ENCODE measurements at regions not wholly inside any gene's neighbourhood (a gene's known extent, or its start where the extent isn't known, plus 50 kb on each side); places are given as distances from the start of the nearest gene placed in this dataset.

DNA sequence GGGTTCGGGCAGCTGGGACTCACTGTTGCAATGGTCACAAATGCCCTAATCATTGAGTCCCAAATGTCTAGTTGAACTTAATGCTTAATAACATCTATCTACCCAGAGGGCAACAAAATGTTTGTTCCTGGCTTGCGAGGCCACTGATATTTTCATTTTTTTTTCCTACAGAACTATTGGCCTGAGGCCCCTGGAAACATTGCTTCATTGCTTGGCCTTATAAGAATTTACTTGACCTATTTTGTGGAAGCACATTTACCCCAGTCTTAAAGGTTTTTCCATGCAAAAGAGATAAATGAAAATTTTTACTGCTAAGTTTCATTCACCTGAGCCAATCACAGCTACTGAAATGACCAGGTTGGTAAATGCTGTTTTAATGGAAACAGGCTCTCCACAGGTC is 133.1 kb upstream of the RIPOR2 start:
- Histone ChIP-seq H4K20me1 (ENCODE audit: control insufficient read depth, insufficient read depth, low read depth, low read length) (no peaks in the 10 kb centered on the region), H3K4me1 (ENCODE audit: control insufficient read depth, low read length) (peaks cover 3% of the 10 kb centered on the region), H3K4me3 (ENCODE audit: low read length) (no peak overlapping the region), H3K27me3 (ENCODE audit: control insufficient read depth, low read length) (no peaks in the 10 kb centered on the region), H3K9me3 (ENCODE audit: control insufficient read depth, insufficient read depth, low read length) (peaks cover 7% of the 10 kb centered on the region; the same call in 1 of the 2 replicates), H3F3A (ENCODE audit: control insufficient read depth, insufficient read depth) (no peaks in the 10 kb centered on the region), H3K79me2 (ENCODE audit: control insufficient read depth, low read length) (no peaks in the 10 kb centered on the region), H3K27ac (ENCODE audit: low read depth, low read length) (no peak overlapping the region), H3K36me3 (ENCODE audit: control insufficient read depth, low read length) (no peaks in the 10 kb centered on the region), H3K4me2 (ENCODE audit: low read length) (no peak overlapping the region), H3K9me2 (replicated peaks; ENCODE audit: control insufficient read depth, low read length) (no peaks in the 10 kb centered on the region)
- TF ChIP-seq, protein P1, sequence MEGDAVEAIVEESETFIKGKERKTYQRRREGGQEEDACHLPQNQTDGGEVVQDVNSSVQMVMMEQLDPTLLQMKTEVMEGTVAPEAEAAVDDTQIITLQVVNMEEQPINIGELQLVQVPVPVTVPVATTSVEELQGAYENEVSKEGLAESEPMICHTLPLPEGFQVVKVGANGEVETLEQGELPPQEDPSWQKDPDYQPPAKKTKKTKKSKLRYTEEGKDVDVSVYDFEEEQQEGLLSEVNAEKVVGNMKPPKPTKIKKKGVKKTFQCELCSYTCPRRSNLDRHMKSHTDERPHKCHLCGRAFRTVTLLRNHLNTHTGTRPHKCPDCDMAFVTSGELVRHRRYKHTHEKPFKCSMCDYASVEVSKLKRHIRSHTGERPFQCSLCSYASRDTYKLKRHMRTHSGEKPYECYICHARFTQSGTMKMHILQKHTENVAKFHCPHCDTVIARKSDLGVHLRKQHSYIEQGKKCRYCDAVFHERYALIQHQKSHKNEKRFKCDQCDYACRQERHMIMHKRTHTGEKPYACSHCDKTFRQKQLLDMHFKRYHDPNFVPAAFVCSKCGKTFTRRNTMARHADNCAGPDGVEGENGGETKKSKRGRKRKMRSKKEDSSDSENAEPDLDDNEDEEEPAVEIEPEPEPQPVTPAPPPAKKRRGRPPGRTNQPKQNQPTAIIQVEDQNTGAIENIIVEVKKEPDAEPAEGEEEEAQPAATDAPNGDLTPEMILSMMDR (IDR thresholded peaks at IDR 0.05; ENCODE audit: low read depth, low read length, poor library complexity, severe bottlenecking): no peak
- TF ChIP-seq EZH2phosphoT487 (IDR thresholded peaks at IDR 0.05; ENCODE audit: borderline replicate concordance, low read length): no peak

DNA sequence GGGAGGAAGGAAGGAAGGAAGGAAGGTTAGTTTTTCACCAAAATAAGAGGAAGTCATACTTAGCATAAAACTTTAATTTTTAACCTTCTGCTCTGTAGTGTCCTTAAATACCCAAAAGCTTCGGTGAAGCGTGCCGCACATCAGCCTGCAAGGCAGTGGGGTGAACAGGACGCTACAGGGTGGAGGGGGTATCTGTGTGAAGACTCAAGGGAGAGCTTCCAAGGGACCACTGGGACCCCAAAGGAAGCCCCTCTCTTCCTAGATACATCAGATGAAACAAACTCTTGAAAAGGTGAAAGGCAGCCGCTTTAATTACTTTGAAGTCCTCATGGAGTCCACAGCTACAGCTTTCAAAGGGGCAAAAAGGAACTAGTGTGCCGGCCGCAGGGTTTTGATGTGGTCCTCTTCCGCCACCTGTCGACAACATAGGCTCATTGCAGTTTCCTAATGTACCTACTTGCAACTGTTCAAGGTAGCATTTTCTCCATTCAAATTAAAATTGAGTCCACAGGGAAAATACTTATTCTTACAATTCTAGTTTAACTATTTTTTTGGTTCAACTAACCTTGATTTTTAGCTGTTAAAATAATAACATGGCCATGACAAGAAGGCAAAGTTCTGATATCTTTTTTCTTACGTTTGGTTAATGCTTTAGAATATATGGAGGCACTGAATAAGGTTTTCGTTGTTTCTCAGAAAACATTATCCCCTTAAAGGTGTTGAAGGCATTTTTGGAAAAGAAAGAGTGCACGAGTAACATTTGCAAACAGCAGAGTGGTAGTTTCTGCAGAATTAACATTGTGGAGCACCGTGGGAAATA is 135.0 kb upstream of the RIPOR2 start:
- peak overlapping the region; percentile 64 for H3K4me2 ChIP-seq (ENCODE audit: low read length)
- no peaks in the 10 kb centered on the region for H3K27me3 ChIP-seq (ENCODE audit: control insufficient read depth, low read length)
- H3K4me1 ChIP-seq (ENCODE audit: control insufficient read depth, low read length): peaks cover 3% of the 10 kb centered on the region
- H3K79me2 ChIP-seq (ENCODE audit: control insufficient read depth, low read length): no peaks in the 10 kb centered on the region
- H3F3A ChIP-seq (ENCODE audit: control insufficient read depth, insufficient read depth): no peaks in the 10 kb centered on the region
- no peaks in the 10 kb centered on the region for H3K36me3 ChIP-seq (ENCODE audit: control insufficient read depth, low read length)
- no peaks in the 10 kb centered on the region for H4K20me1 ChIP-seq (ENCODE audit: control insufficient read depth, insufficient read depth, low read depth, low read length)
- peaks cover 7% of the 10 kb centered on the region; the same call in 1 of the 2 replicates for H3K9me3 ChIP-seq (ENCODE audit: control insufficient read depth, insufficient read depth, low read length)
- TF ChIP-seq, protein P1 (IDR thresholded peaks at IDR 0.05; ENCODE audit: low read depth, low read length, poor library complexity, severe bottlenecking): peak; percentile 91
- no peak for TF ChIP-seq EZH2phosphoT487 (IDR thresholded peaks at IDR 0.05; ENCODE audit: borderline replicate concordance, low read length)
- peak overlapping the region; percentile 45 for H3K4me3 ChIP-seq (ENCODE audit: low read length)
- H3K27ac ChIP-seq (ENCODE audit: low read depth, low read length): peak overlapping the region; percentile 33
- H3K9me2 ChIP-seq (replicated peaks; ENCODE audit: control insufficient read depth, low read length): no peaks in the 10 kb centered on the region

DNA sequence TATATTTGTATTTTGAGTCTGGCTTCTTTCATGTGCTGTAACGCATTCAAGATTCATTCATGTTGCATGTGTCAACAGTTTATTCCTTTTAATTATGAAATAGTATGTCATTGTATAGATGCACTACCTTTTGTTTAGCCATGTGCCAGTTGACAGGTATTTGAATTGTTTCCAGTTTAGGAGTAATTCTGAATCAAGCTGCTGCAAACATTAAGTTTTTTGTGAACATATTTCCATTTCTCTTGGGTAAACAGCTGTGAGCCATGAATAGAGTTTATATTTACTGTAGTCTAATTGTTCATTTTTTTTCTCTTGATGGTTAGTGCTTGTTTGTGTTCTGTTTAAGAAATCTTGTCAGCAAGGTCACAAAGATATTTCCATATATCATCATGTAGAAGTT is 142.4 kb upstream of the RIPOR2 start:
- Histone ChIP-seq H3K4me1 (ENCODE audit: control insufficient read depth, low read length) (peaks cover 5% of the 10 kb centered on the region; the same call in 1 of the 2 replicates), H3K27me3 (ENCODE audit: control insufficient read depth, low read length) (no peaks in the 10 kb centered on the region)
- TF ChIP-seq, protein P1 (IDR thresholded peaks at IDR 0.05; ENCODE audit: low read depth, low read length, poor library complexity, severe bottlenecking): no peak
- no peak for TF ChIP-seq EZH2phosphoT487 (IDR thresholded peaks at IDR 0.05; ENCODE audit: borderline replicate concordance, low read length)

More for the DNA sequence above, 142.4 kb upstream of the RIPOR2 start:
- no peak overlapping the region for H3K4me2 ChIP-seq (ENCODE audit: low read length)
- no peak overlapping the region for H3K4me3 ChIP-seq (ENCODE audit: low read length)
- H4K20me1 ChIP-seq (ENCODE audit: control insufficient read depth, insufficient read depth, low read depth, low read length): no peaks in the 10 kb centered on the region
- H3K9me3 ChIP-seq (ENCODE audit: control insufficient read depth, insufficient read depth, low read length): no peaks in the 10 kb centered on the region
- no peaks in the 10 kb centered on the region for H3F3A ChIP-seq (ENCODE audit: control insufficient read depth, insufficient read depth)
- H3K36me3 ChIP-seq (ENCODE audit: control insufficient read depth, low read length): no peaks in the 10 kb centered on the region
- H3K27ac ChIP-seq (ENCODE audit: low read depth, low read length): no peak overlapping the region
- no peaks in the 10 kb centered on the region for H3K79me2 ChIP-seq (ENCODE audit: control insufficient read depth, low read length)
- no peaks in the 10 kb centered on the region for H3K9me2 ChIP-seq (replicated peaks; ENCODE audit: control insufficient read depth, low read length)

Measured in DOHH2 (cell line).